ENCODE measurements at regions not wholly inside any gene's neighbourhood (a gene's known extent, or its start where the extent isn't known, plus 50 kb on each side); places are given as distances from the start of the nearest gene placed in this dataset.

DNA sequence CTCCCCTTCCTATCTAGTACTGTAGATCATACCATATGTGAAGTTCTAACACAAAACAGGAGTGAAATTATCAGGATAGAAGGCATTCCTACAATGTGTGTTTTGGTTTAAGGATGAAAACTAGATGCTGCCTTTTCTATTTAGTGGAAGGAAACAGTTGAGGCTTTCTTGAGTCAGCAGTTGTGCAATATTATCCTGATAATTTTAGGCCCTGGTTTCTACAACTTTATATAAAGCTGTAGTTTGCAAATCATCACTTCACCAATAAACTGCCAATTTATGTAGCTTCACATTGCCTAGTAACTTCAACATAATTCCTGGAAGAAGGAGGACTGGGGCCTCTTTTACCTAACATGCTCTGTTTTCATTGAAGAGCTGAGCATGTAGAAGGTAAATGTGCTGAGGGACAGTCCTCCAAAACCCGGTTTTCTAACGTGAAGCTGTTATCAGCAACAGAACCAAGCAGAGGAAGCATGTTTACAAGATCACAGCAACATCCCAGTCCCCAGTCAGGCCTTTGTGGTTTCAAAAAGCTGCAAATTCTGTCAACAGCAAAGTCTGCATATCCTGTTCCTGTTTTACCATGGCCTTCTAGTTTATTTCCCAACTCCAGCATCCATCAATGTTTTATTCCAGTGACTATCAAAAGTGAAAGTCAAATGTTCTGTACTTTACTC, 513.4 kb upstream of the MEF2C start:
- TF ChIP-seq CTCF (IDR thresholded peaks at IDR 0.05), result no peak
- no peak for TF ChIP-seq POLR2A (IDR thresholded peaks at IDR 0.05)
